ENCODE measurements at regions not wholly inside any gene's neighbourhood (a gene's known extent, or its start where the extent isn't known, plus 50 kb on each side); places are given as distances from the start of the nearest gene placed in this dataset.
"Not testable (repeated sequence)": the region's sequence is repeated elsewhere in the genome, so short reads cannot be mapped to it uniquely, and the experiment has no call there.

- POLR2A ChIA-PET, result no interaction called here
- CTCF ChIA-PET, result interaction anchor here (1.1 kb wide), 1 partner anchor 15 kb away, joined by 3 read pairs; no protein-coding TSS in a partner anchor
- no peak for TF ChIP-seq CTCF (IDR thresholded peaks at IDR 0.05; ENCODE audit: control extremely low read depth, extremely low read depth, low read depth, missing control alignments)
- no peak for DNase-seq (ENCODE audit: extremely low spot score)
These were observed 259.9 kb upstream of the RGMA start for GRCh38 chr15:93348711-93349545.

GRCh38 chr15:93347986-93348385 is 259.0 kb upstream of the RGMA start:
- no peak for TF ChIP-seq CTCF (IDR thresholded peaks at IDR 0.05; ENCODE audit: control extremely low read depth, extremely low read depth, low read depth, missing control alignments)
- POLR2A ChIA-PET, result no interaction called here
- CTCF ChIA-PET, result no interaction called here
- DNase-seq (ENCODE audit: extremely low spot score), result no peak

GRCh38 chr15:93345981-93346380 is 257.0 kb upstream of the RGMA start:
- POLR2A ChIA-PET, result no interaction called here
- TF ChIP-seq CTCF (IDR thresholded peaks at IDR 0.05; ENCODE audit: control extremely low read depth, extremely low read depth, low read depth, missing control alignments), result no peak
- DNase-seq (ENCODE audit: extremely low spot score), result no peak
- CTCF ChIA-PET, result no interaction called here

- not testable (repeated sequence) for DNase-seq (ENCODE audit: extremely low spot score)
These were observed 254.4 kb upstream of the RGMA start for GRCh38 chr15:93343402-93343801.

GRCh38 chr15:93341164-93341563 is 252.2 kb upstream of the RGMA start:
- TF ChIP-seq CTCF (IDR thresholded peaks at IDR 0.05; ENCODE audit: control extremely low read depth, extremely low read depth, low read depth, missing control alignments), result no peak

More at GRCh38 chr15:93343402-93343801, 254.4 kb upstream of the RGMA start:
- POLR2A ChIA-PET, CTCF ChIA-PET: not testable (repeated sequence)

GRCh38 chr15:93340406-93340805 is 251.4 kb upstream of the RGMA start:
- DNase-seq (ENCODE audit: extremely low spot score), result no peak
- ChIA-PET CTCF (interaction anchor here (1.6 kb wide), 1 partner anchor 9 kb away, joined by 3 read pairs; no protein-coding TSS in a partner anchor), POLR2A (no interaction called here)
- no peak for TF ChIP-seq CTCF (IDR thresholded peaks at IDR 0.05; ENCODE audit: control extremely low read depth, extremely low read depth, low read depth, missing control alignments)

More at GRCh38 chr15:93341164-93341563, 252.2 kb upstream of the RGMA start:
- POLR2A ChIA-PET, result no interaction called here
- CTCF ChIA-PET, result interaction anchor here (1.6 kb wide), 1 partner anchor 10 kb away, joined by 3 read pairs; no protein-coding TSS in a partner anchor
- no peak for DNase-seq (ENCODE audit: extremely low spot score)

- TF ChIP-seq CTCF (IDR thresholded peaks at IDR 0.05; ENCODE audit: control extremely low read depth, extremely low read depth, low read depth, missing control alignments), result no peak
- POLR2A ChIA-PET, result no interaction called here
- DNase-seq (ENCODE audit: extremely low spot score), result no peak
- CTCF ChIA-PET, result interaction anchor here (1.2 kb wide), 2 partner anchors 15 to 90 kb away, joined by 3 read pairs; no protein-coding TSS in a partner anchor
These were observed 244.8 kb upstream of the RGMA start for GRCh38 chr15:93333796-93334195.

- POLR2A ChIA-PET, result interaction anchor here (0.7 kb wide), 1 partner anchor 101 kb away, joined by 3 read pairs; no protein-coding TSS in a partner anchor
- DNase-seq (ENCODE audit: extremely low spot score); CTCF ChIA-PET: not testable (repeated sequence)
These were observed 244.1 kb upstream of the RGMA start for GRCh38 chr15:93333126-93333525.

Measured in GM10248 (cell line).